ENCODE measurements at regions not wholly inside any gene's neighbourhood (a gene's known extent, or its start where the extent isn't known, plus 50 kb on each side); places are given as distances from the start of the nearest gene placed in this dataset.
"Not testable (repeated sequence)": the region's sequence is repeated elsewhere in the genome, so short reads cannot be mapped to it uniquely, and the experiment has no call there.

- DNase-seq (ENCODE audit: unreplicated experiment), result no peak
- intact Hi-C loops (cut with micrococcal nuclease), result no loop called here
- TF ChIP-seq CTCF (IDR thresholded peaks at IDR 0.05; ENCODE audit: unreplicated experiment), result no peak
- POLR2A ChIA-PET, result no interaction called here
- Mint-ChIP-seq H3K27ac (ENCODE audit: low read depth, unreplicated experiment) (no peak overlapping the region), H3K27me3 (ENCODE audit: insufficient read depth, unreplicated experiment) (no peaks in the 10 kb centered on the region), H3K36me3 (ENCODE audit: insufficient read depth, unreplicated experiment) (peaks cover 7% of the 10 kb centered on the region), H3K9me3 (ENCODE audit: unreplicated experiment) (peaks cover 14% of the 10 kb centered on the region), H3K4me1 (ENCODE audit: insufficient read depth, unreplicated experiment) (no peaks in the 10 kb centered on the region), H3K4me3 (ENCODE audit: unreplicated experiment) (no peak overlapping the region)
- CTCF ChIA-PET, result interaction anchor here (0.6 kb wide), 1 partner anchor 703 kb away, joined by 3 read pairs; no protein-coding TSS in a partner anchor
- BruUV-seq (replicated peaks), result no TSS peak
Observed at GRCh38 chr5:99763021-99763774, 772.0 kb upstream of the FAM174A start.

GRCh38 chr5:99747342-99747741 lies 787.8 kb upstream of the FAM174A start:
- Mint-ChIP-seq H3K27ac (ENCODE audit: low read depth, unreplicated experiment) (no peak overlapping the region), H3K9me3 (ENCODE audit: unreplicated experiment) (peaks cover 8% of the 10 kb centered on the region), H3K36me3 (ENCODE audit: insufficient read depth, unreplicated experiment) (no peaks in the 10 kb centered on the region), H3K4me3 (ENCODE audit: unreplicated experiment) (no peak overlapping the region), H3K4me1 (ENCODE audit: insufficient read depth, unreplicated experiment) (no peaks in the 10 kb centered on the region), H3K27me3 (ENCODE audit: insufficient read depth, unreplicated experiment) (peaks cover 17% of the 10 kb centered on the region)
- ChIA-PET CTCF (no interaction called here), POLR2A (no interaction called here)
- no peak for DNase-seq (ENCODE audit: unreplicated experiment)
- TF ChIP-seq CTCF (IDR thresholded peaks at IDR 0.05; ENCODE audit: unreplicated experiment), result no peak
- BruUV-seq (replicated peaks), result no TSS peak
- intact Hi-C loops (cut with micrococcal nuclease), result no loop called here

DNA sequence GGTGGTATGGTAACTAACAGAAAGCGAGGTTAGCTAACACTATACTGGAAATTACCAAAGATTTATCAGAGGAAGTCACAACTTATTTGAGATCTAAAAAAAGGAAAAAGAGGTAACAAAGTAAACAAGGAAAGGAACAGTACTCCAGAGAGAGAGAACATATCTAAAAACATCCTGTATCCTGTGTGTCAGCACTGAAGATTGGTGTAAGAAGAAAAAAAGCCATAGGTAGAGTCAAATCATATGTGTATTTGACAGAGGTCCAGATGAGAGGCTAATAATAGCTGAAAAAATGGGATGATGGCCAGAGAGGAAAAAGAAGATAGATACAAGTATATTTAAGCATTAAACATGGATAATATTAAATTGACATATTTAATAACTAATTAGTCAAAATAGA lies 802.0 kb upstream of the FAM174A start:
- H3K27me3 Mint-ChIP-seq (ENCODE audit: insufficient read depth, unreplicated experiment); H3K9me3 Mint-ChIP-seq (ENCODE audit: unreplicated experiment); BruUV-seq (replicated peaks); intact Hi-C loops (cut with micrococcal nuclease); H3K4me3 Mint-ChIP-seq (ENCODE audit: unreplicated experiment); DNase-seq (ENCODE audit: unreplicated experiment); POLR2A ChIA-PET; CTCF ChIA-PET; H3K36me3 Mint-ChIP-seq (ENCODE audit: insufficient read depth, unreplicated experiment); H3K27ac Mint-ChIP-seq (ENCODE audit: low read depth, unreplicated experiment); H3K4me1 Mint-ChIP-seq (ENCODE audit: insufficient read depth, unreplicated experiment): not testable (repeated sequence)

- H3K36me3 Mint-ChIP-seq (ENCODE audit: insufficient read depth, unreplicated experiment); H3K4me3 Mint-ChIP-seq (ENCODE audit: unreplicated experiment); H3K9me3 Mint-ChIP-seq (ENCODE audit: unreplicated experiment); BruUV-seq (replicated peaks); H3K27me3 Mint-ChIP-seq (ENCODE audit: insufficient read depth, unreplicated experiment); H3K27ac Mint-ChIP-seq (ENCODE audit: low read depth, unreplicated experiment); intact Hi-C loops (cut with micrococcal nuclease); CTCF ChIA-PET; H3K4me1 Mint-ChIP-seq (ENCODE audit: insufficient read depth, unreplicated experiment); POLR2A ChIA-PET; DNase-seq (ENCODE audit: unreplicated experiment): not testable (repeated sequence)
Observed at GRCh38 chr5:99730653-99731052, 801.8 kb upstream of the CHD1 start.

- H3K9me3 Mint-ChIP-seq (ENCODE audit: unreplicated experiment), result no peaks in the 10 kb centered on the region
- H3K4me3 Mint-ChIP-seq (ENCODE audit: unreplicated experiment), result no peak overlapping the region
- DNase-seq (ENCODE audit: unreplicated experiment), result no peak
- H3K36me3 Mint-ChIP-seq (ENCODE audit: insufficient read depth, unreplicated experiment), result no peaks in the 10 kb centered on the region
- ChIA-PET POLR2A (no interaction called here), CTCF (no interaction called here)
- peaks cover 29% of the 10 kb centered on the region for H3K27me3 Mint-ChIP-seq (ENCODE audit: insufficient read depth, unreplicated experiment)
- no peaks in the 10 kb centered on the region for H3K4me1 Mint-ChIP-seq (ENCODE audit: insufficient read depth, unreplicated experiment)
- BruUV-seq (replicated peaks), result no TSS peak
- no peak for TF ChIP-seq CTCF (IDR thresholded peaks at IDR 0.05; ENCODE audit: unreplicated experiment)
- intact Hi-C loops (cut with micrococcal nuclease), result no loop called here
- H3K27ac Mint-ChIP-seq (ENCODE audit: low read depth, unreplicated experiment), result no peak overlapping the region
Observed at GRCh38 chr5:99724732-99725290, 796.0 kb upstream of the CHD1 start.
